GM18907 (cell line): ENCODE measurements at regions not wholly inside any gene's neighbourhood (a gene's known extent, or its start where the extent isn't known, plus 50 kb on each side); places are given as distances from the start of the nearest gene placed in this dataset.

Experiments
- ATAC-seq: cut with Tn5 transposase; IDR thresholded peaks from one replicate; pipeline ENCODE4 v1.9.1; 2021; ENCODE audit warnings: mild to moderate bottlenecking, moderate library complexity; ENCODE audit not compliant: unreplicated experiment

GRCh38 chr5:155068616-155069100 is 55.1 kb downstream of the KIF4B start:
- no peak for ATAC-seq

GRCh38 chr5:155069961-155070360 is 56.4 kb downstream of the KIF4B start:
- no peak for ATAC-seq

- no peak for ATAC-seq
Observed at GRCh38 chr5:155070781-155071180, 57.2 kb downstream of the KIF4B start.

GRCh38 chr5:155076379-155076778 is 62.8 kb downstream of the KIF4B start:
- no peak for ATAC-seq

GRCh38 chr5:155079698-155080097 is 66.1 kb downstream of the KIF4B start:
- ATAC-seq, result no peak

- no peak for ATAC-seq
Observed at GRCh38 chr5:155080721-155081120, 67.2 kb downstream of the KIF4B start.

GRCh38 chr5:155081618-155082017 is 68.1 kb downstream of the KIF4B start:
- no peak for ATAC-seq

- no peak for ATAC-seq
Observed at GRCh38 chr5:155082401-155082800, 68.8 kb downstream of the KIF4B start.

- no peak for ATAC-seq
Observed at GRCh38 chr5:155085282-155085989, 71.9 kb downstream of the KIF4B start.

- ATAC-seq, result no peak
Observed at GRCh38 chr5:155087036-155087435, 73.5 kb downstream of the KIF4B start.

- no peak for ATAC-seq
Observed at GRCh38 chr5:155088811-155089210, 75.3 kb downstream of the KIF4B start.

GRCh38 chr5:155089643-155090042 is 76.1 kb downstream of the KIF4B start:
- no peak for ATAC-seq

- no peak for ATAC-seq
Observed at GRCh38 chr5:155091063-155091648, 77.6 kb downstream of the KIF4B start.

- ATAC-seq, result no peak
Observed at GRCh38 chr5:155091768-155092717, 78.5 kb downstream of the KIF4B start.

- no peak for ATAC-seq
Observed at GRCh38 chr5:155094455-155094854, 80.9 kb downstream of the KIF4B start.

- no peak for ATAC-seq
Observed at GRCh38 chr5:155097995-155098394, 84.4 kb downstream of the KIF4B start.

- ATAC-seq, result no peak
Observed at GRCh38 chr5:155098433-155098832, 84.9 kb downstream of the KIF4B start.

GRCh38 chr5:155101697-155102096 is 88.1 kb downstream of the KIF4B start:
- ATAC-seq, result no peak

- ATAC-seq, result no peak
Observed at GRCh38 chr5:155103146-155103545, 89.6 kb downstream of the KIF4B start.

GRCh38 chr5:155104441-155104840 is 90.9 kb downstream of the KIF4B start:
- no peak for ATAC-seq

- ATAC-seq, result no peak
Observed at GRCh38 chr5:155106221-155106620, 92.7 kb downstream of the KIF4B start.
